ENCODE measurements at regions not wholly inside any gene's neighbourhood (a gene's known extent, or its start where the extent isn't known, plus 50 kb on each side); places are given as distances from the start of the nearest gene placed in this dataset.

- no peaks in the 10 kb centered on the region for H3K36me3 ChIP-seq (ENCODE audit: insufficient read depth, low read length)
- H3K79me2 ChIP-seq (ENCODE audit: insufficient read depth, low read length) = no peaks in the 10 kb centered on the region
- no peaks in the 10 kb centered on the region for H3F3A ChIP-seq (ENCODE audit: low read depth)
- H3K9ac ChIP-seq (ENCODE audit: low read depth, low read length, poor library complexity, severe bottlenecking) = no peak overlapping the region
- H3K27me3 ChIP-seq (ENCODE audit: insufficient read depth, low read length, poor library complexity, severe bottlenecking) = no peaks in the 10 kb centered on the region
- H3K4me2 ChIP-seq (ENCODE audit: low read depth, low read length, poor library complexity, severe bottlenecking) = no peak overlapping the region
- H3K9me3 ChIP-seq (ENCODE audit: insufficient read depth, low read depth, low read length) = no peaks in the 10 kb centered on the region
- H3K4me3 ChIP-seq (ENCODE audit: low read length, poor library complexity, severe bottlenecking) = no peak overlapping the region
- TF ChIP-seq EZH2phosphoT487 (IDR thresholded peaks at IDR 0.05; ENCODE audit: borderline replicate concordance) (no peak), CTCF (conservative IDR thresholded peaks at IDR 0.05; ENCODE audit: low read length) (no peak)
- H3K4me1 ChIP-seq (ENCODE audit: insufficient read depth, low read length, poor library complexity, severe bottlenecking) = no peaks in the 10 kb centered on the region
- H2AFZ ChIP-seq (ENCODE audit: low read length) = no peak overlapping the region
- no peaks in the 10 kb centered on the region for H3K9me2 ChIP-seq (replicated peaks; ENCODE audit: low read depth, low read length)
- no peaks in the 10 kb centered on the region for H4K20me1 ChIP-seq (ENCODE audit: insufficient read depth, low read length, poor library complexity, severe bottlenecking)
Observed at GRCh38 chr3:99487894-99488293, 150.5 kb upstream of the COL8A1 start.

GRCh38 chr3:99485286-99485685 lies 153.1 kb upstream of the COL8A1 start:
- no peak for TF ChIP-seq EZH2phosphoT487 (IDR thresholded peaks at IDR 0.05; ENCODE audit: borderline replicate concordance)
- no peaks in the 10 kb centered on the region for H3K9me3 ChIP-seq (ENCODE audit: insufficient read depth, low read depth, low read length)
- H3K9ac ChIP-seq (ENCODE audit: low read depth, low read length, poor library complexity, severe bottlenecking) = no peak overlapping the region
- no peaks in the 10 kb centered on the region for H3K79me2 ChIP-seq (ENCODE audit: insufficient read depth, low read length)
- H2AFZ ChIP-seq (ENCODE audit: low read length) = no peak overlapping the region
- no peak overlapping the region for H3K4me3 ChIP-seq (ENCODE audit: low read length, poor library complexity, severe bottlenecking)
- no peaks in the 10 kb centered on the region for H3K36me3 ChIP-seq (ENCODE audit: insufficient read depth, low read length)
- H3K4me1 ChIP-seq (ENCODE audit: insufficient read depth, low read length, poor library complexity, severe bottlenecking) = no peaks in the 10 kb centered on the region
- H3K9me2 ChIP-seq (replicated peaks; ENCODE audit: low read depth, low read length) = no peaks in the 10 kb centered on the region
- H3K27me3 ChIP-seq (ENCODE audit: insufficient read depth, low read length, poor library complexity, severe bottlenecking) = no peaks in the 10 kb centered on the region
- no peaks in the 10 kb centered on the region for H4K20me1 ChIP-seq (ENCODE audit: insufficient read depth, low read length, poor library complexity, severe bottlenecking)
- no peak overlapping the region for H3K4me2 ChIP-seq (ENCODE audit: low read depth, low read length, poor library complexity, severe bottlenecking)
- no peaks in the 10 kb centered on the region for H3F3A ChIP-seq (ENCODE audit: low read depth)

GRCh38 chr3:99484871-99485270 lies 153.5 kb upstream of the COL8A1 start:
- H3K9me3 ChIP-seq (ENCODE audit: insufficient read depth, low read depth, low read length) = no peaks in the 10 kb centered on the region
- no peak for TF ChIP-seq EZH2phosphoT487 (IDR thresholded peaks at IDR 0.05; ENCODE audit: borderline replicate concordance)
- no peak for TF ChIP-seq CTCF (conservative IDR thresholded peaks at IDR 0.05; ENCODE audit: low read length)
- H3K4me1 ChIP-seq (ENCODE audit: insufficient read depth, low read length, poor library complexity, severe bottlenecking) = no peaks in the 10 kb centered on the region
- no peaks in the 10 kb centered on the region for H4K20me1 ChIP-seq (ENCODE audit: insufficient read depth, low read length, poor library complexity, severe bottlenecking)
- no peaks in the 10 kb centered on the region for H3K36me3 ChIP-seq (ENCODE audit: insufficient read depth, low read length)
- no peaks in the 10 kb centered on the region for H3K27me3 ChIP-seq (ENCODE audit: insufficient read depth, low read length, poor library complexity, severe bottlenecking)
- no peak overlapping the region for H3K4me3 ChIP-seq (ENCODE audit: low read length, poor library complexity, severe bottlenecking)
- H3K79me2 ChIP-seq (ENCODE audit: insufficient read depth, low read length) = no peaks in the 10 kb centered on the region
- H3K9me2 ChIP-seq (replicated peaks; ENCODE audit: low read depth, low read length) = no peaks in the 10 kb centered on the region
- no peak overlapping the region for H2AFZ ChIP-seq (ENCODE audit: low read length)
- H3K4me2 ChIP-seq (ENCODE audit: low read depth, low read length, poor library complexity, severe bottlenecking) = no peak overlapping the region
- H3K9ac ChIP-seq (ENCODE audit: low read depth, low read length, poor library complexity, severe bottlenecking) = no peak overlapping the region
- H3F3A ChIP-seq (ENCODE audit: low read depth) = no peaks in the 10 kb centered on the region

- Histone ChIP-seq H3K36me3 (ENCODE audit: insufficient read depth, low read length) (no peaks in the 10 kb centered on the region), H3K4me3 (ENCODE audit: low read length, poor library complexity, severe bottlenecking) (no peak overlapping the region), H2AFZ (ENCODE audit: low read length) (no peak overlapping the region), H3K4me1 (ENCODE audit: insufficient read depth, low read length, poor library complexity, severe bottlenecking) (no peaks in the 10 kb centered on the region), H3K9me3 (ENCODE audit: insufficient read depth, low read depth, low read length) (no peaks in the 10 kb centered on the region), H3F3A (ENCODE audit: low read depth) (no peaks in the 10 kb centered on the region), H4K20me1 (ENCODE audit: insufficient read depth, low read length, poor library complexity, severe bottlenecking) (no peaks in the 10 kb centered on the region), H3K4me2 (ENCODE audit: low read depth, low read length, poor library complexity, severe bottlenecking) (no peak overlapping the region), H3K27me3 (ENCODE audit: insufficient read depth, low read length, poor library complexity, severe bottlenecking) (no peaks in the 10 kb centered on the region), H3K9me2 (replicated peaks; ENCODE audit: low read depth, low read length) (no peaks in the 10 kb centered on the region), H3K79me2 (ENCODE audit: insufficient read depth, low read length) (no peaks in the 10 kb centered on the region), H3K9ac (ENCODE audit: low read depth, low read length, poor library complexity, severe bottlenecking) (no peak overlapping the region)
- TF ChIP-seq EZH2phosphoT487 (IDR thresholded peaks at IDR 0.05; ENCODE audit: borderline replicate concordance) (no peak), CTCF (conservative IDR thresholded peaks at IDR 0.05; ENCODE audit: low read length) (no peak)
Observed at GRCh38 chr3:99483841-99484240, 154.6 kb upstream of the COL8A1 start.
